ENCODE measurements at regions not wholly inside any gene's neighbourhood (a gene's known extent, or its start where the extent isn't known, plus 50 kb on each side); places are given as distances from the start of the nearest gene placed in this dataset.

- POLR2A ChIA-PET: interaction anchor here (0.7 kb wide), 1 partner anchor 517 kb away, joined by 3 read pairs; no protein-coding TSS in a partner anchor
These were observed 113.0 kb downstream of the BASP1 start for GRCh38 chr5:17330386-17330785.

GRCh38 chr5:17331651-17332050 is 114.2 kb downstream of the BASP1 start:
- H3K9me3 ChIP-seq (ENCODE audit: low read length): peaks cover 30% of the 10 kb centered on the region
- H2AFZ ChIP-seq (ENCODE audit: low read length): no peak overlapping the region
- intact Hi-C loops (cut with micrococcal nuclease; ENCODE audit: unreplicated experiment): no loop called here
- no peaks in the 10 kb centered on the region; the same call in 1 of the 2 replicates for H3K36me3 ChIP-seq (ENCODE audit: insufficient read depth, low read length)
- H3K4me2 ChIP-seq (ENCODE audit: low read length): no peak overlapping the region
- H3K79me2 ChIP-seq (ENCODE audit: insufficient read depth, low read depth, low read length): no peaks in the 10 kb centered on the region
- CTCF ChIA-PET (ENCODE audit: unreplicated experiment): no interaction called here
- BruUV-seq (replicated peaks): no TSS peak
- TF ChIP-seq EZH2phosphoT487 (IDR thresholded peaks at IDR 0.05; ENCODE audit: borderline replicate concordance, low read depth, low read length) (no peak), CTCF (conservative IDR thresholded peaks at IDR 0.05; ENCODE audit: low read length) (no peak)
- H4K20me1 ChIP-seq (ENCODE audit: insufficient read depth, low read length): no peaks in the 10 kb centered on the region
- H3K4me3 ChIP-seq (ENCODE audit: low read depth, low read length, poor library complexity, severe bottlenecking): no peak overlapping the region
- H3K4me1 ChIP-seq (ENCODE audit: insufficient read depth, low read length, poor library complexity, severe bottlenecking): no peaks in the 10 kb centered on the region
- H3K9me2 ChIP-seq (ENCODE audit: insufficient read depth, low read length): no peaks in the 10 kb centered on the region
- POLR2A ChIA-PET: no interaction called here
- no peak for DNase-seq (ENCODE audit: low spot score)
- no peak overlapping the region for H3K27ac ChIP-seq (ENCODE audit: low read depth, low read length, poor library complexity, severe bottlenecking)

More at GRCh38 chr5:17330386-17330785, 113.0 kb downstream of the BASP1 start:
- Histone ChIP-seq H3K9me3 (ENCODE audit: low read length) (peaks cover 22% of the 10 kb centered on the region), H3K4me2 (ENCODE audit: low read length) (no peak overlapping the region), H3K4me1 (ENCODE audit: insufficient read depth, low read length, poor library complexity, severe bottlenecking) (no peaks in the 10 kb centered on the region), H3K4me3 (ENCODE audit: low read depth, low read length, poor library complexity, severe bottlenecking) (no peak overlapping the region), H3K27ac (ENCODE audit: low read depth, low read length, poor library complexity, severe bottlenecking) (no peak overlapping the region), H3K79me2 (ENCODE audit: insufficient read depth, low read depth, low read length) (no peaks in the 10 kb centered on the region), H4K20me1 (ENCODE audit: insufficient read depth, low read length) (no peaks in the 10 kb centered on the region), H3K9me2 (ENCODE audit: insufficient read depth, low read length) (no peaks in the 10 kb centered on the region), H2AFZ (ENCODE audit: low read length) (no peak overlapping the region), H3K36me3 (ENCODE audit: insufficient read depth, low read length) (no peaks in the 10 kb centered on the region; the same call in 1 of the 2 replicates)
- intact Hi-C loops (cut with micrococcal nuclease; ENCODE audit: unreplicated experiment): no loop called here
- CTCF ChIA-PET (ENCODE audit: unreplicated experiment): no interaction called here
- TF ChIP-seq CTCF (conservative IDR thresholded peaks at IDR 0.05; ENCODE audit: low read length): no peak
- no peak for TF ChIP-seq EZH2phosphoT487 (IDR thresholded peaks at IDR 0.05; ENCODE audit: borderline replicate concordance, low read depth, low read length)
- no TSS peak for BruUV-seq (replicated peaks)
- no peak for DNase-seq (ENCODE audit: low spot score)

- TF ChIP-seq EZH2phosphoT487 (IDR thresholded peaks at IDR 0.05; ENCODE audit: borderline replicate concordance, low read depth, low read length): no peak
- no peak for TF ChIP-seq CTCF (conservative IDR thresholded peaks at IDR 0.05; ENCODE audit: low read length)
- Histone ChIP-seq H3K27ac (ENCODE audit: low read depth, low read length, poor library complexity, severe bottlenecking) (no peak overlapping the region), H3K36me3 (ENCODE audit: insufficient read depth, low read length) (no peaks in the 10 kb centered on the region; the same call in 1 of the 2 replicates), H3K9me3 (ENCODE audit: low read length) (peaks cover 38% of the 10 kb centered on the region), H3K4me1 (ENCODE audit: insufficient read depth, low read length, poor library complexity, severe bottlenecking) (no peaks in the 10 kb centered on the region), H3K79me2 (ENCODE audit: insufficient read depth, low read depth, low read length) (no peaks in the 10 kb centered on the region), H4K20me1 (ENCODE audit: insufficient read depth, low read length) (no peaks in the 10 kb centered on the region), H3K4me3 (ENCODE audit: low read depth, low read length, poor library complexity, severe bottlenecking) (no peak overlapping the region), H3K9me2 (ENCODE audit: insufficient read depth, low read length) (no peaks in the 10 kb centered on the region), H3K4me2 (ENCODE audit: low read length) (no peak overlapping the region), H2AFZ (ENCODE audit: low read length) (no peak overlapping the region)
- no peak for DNase-seq (ENCODE audit: low spot score)
- POLR2A ChIA-PET: interaction anchor here (1.8 to 2.4 kb wide), 2 partner anchors 13 to 23 kb away, joined by 5 to 6 read pairs; no protein-coding TSS in a partner anchor
- no TSS peak for BruUV-seq (replicated peaks)
- intact Hi-C loops (cut with micrococcal nuclease; ENCODE audit: unreplicated experiment): no loop called here
- CTCF ChIA-PET (ENCODE audit: unreplicated experiment): no interaction called here
These were observed 116.3 kb downstream of the BASP1 start for GRCh38 chr5:17333755-17334154.
